CD4-positive, alpha-beta T cell (primary cell): ENCODE measurements at regions not wholly inside any gene's neighbourhood (a gene's known extent, or its start where the extent isn't known, plus 50 kb on each side); places are given as distances from the start of the nearest gene placed in this dataset.

ENCODE experiments used
- ATAC-seq: fragments of 200-7000 bp; cut with Tn5 transposase; one replicate; pipeline ENCODE4 v1.10.0; 2022; ENCODE audit warnings: mild to moderate bottlenecking; ENCODE audit not compliant: poor library complexity
- CTCF ChIA-PET: fragments of 350-600 bp; sonication (Branson Sonifier 250); formaldehyde crosslinking; loops from one replicate; lab custom pipeline; 2021; ENCODE audit warnings: antibody characterized with exemption, inconsistent platforms; lab: Charles Lee
- POLR2A ChIA-PET: fragments of 350-600 bp; sonication (Branson Sonifier 250); formaldehyde crosslinking; loops from one replicate; lab custom pipeline; 2021; ENCODE audit warnings: antibody characterized with exemption, inconsistent platforms; lab: Charles Lee
- DNase-seq, 14 experiments: peaks; one replicate each; pipeline ENCODE4 v3.0.0-alpha.2; 2013 to 2020; ENCODE audit warnings: mixed read lengths in 2 of 14
- H3K27ac ChIP-seq, 2 donors: one replicate each; pipeline versions ENCODE4 v1.5.1 to v1.7.0; 2013; ENCODE audit warnings: low read length in 2 of 2, low read depth in 1 of 2, mild to moderate bottlenecking in 1 of 2
- H3K27me3 ChIP-seq, 2 experiments: 1 replicate in 1 of 2; 2 replicates in 1 of 2; pipeline versions ENCODE4 v1.6.1 to v1.7.0; 2013; ENCODE audit warnings: low read length in 2 of 2, control low read depth in 1 of 2, mild to moderate bottlenecking in 1 of 2, moderate library complexity in 1 of 2; ENCODE audit not compliant: insufficient read depth in 2 of 2, control insufficient read depth in 1 of 2
- H3K36me3 ChIP-seq: one replicate; pipeline ENCODE4 v1.6.1; 2013; ENCODE audit warnings: low read length, control low read depth; ENCODE audit not compliant: insufficient read depth
- H3K4me1 ChIP-seq: one replicate; pipeline ENCODE4 v1.6.1; 2013; ENCODE audit warnings: low read length, control low read depth; ENCODE audit not compliant: insufficient read depth
- H3K4me3 ChIP-seq: one replicate; pipeline ENCODE4 v1.5.1; 2013; ENCODE audit warnings: mild to moderate bottlenecking, low read length, moderate library complexity
- H3K9me3 ChIP-seq, 2 experiments: 1 replicate in 1 of 2; 2 replicates in 1 of 2; pipeline versions ENCODE4 v1.6.1 to v1.7.0; 2013; ENCODE audit warnings: low read length in 2 of 2, mild to moderate bottlenecking in 2 of 2, control low read depth in 1 of 2, moderate library complexity in 1 of 2; ENCODE audit not compliant: control insufficient read depth in 1 of 2, insufficient read depth in 1 of 2
- H3K27ac Mint-ChIP-seq: one replicate; pipeline ENCODE4 v1.8.0; 2020; ENCODE audit warnings: mixed read lengths
- H3K27me3 Mint-ChIP-seq: one replicate; pipeline ENCODE4 v1.8.0; 2021; ENCODE audit warnings: mixed read lengths
- H3K36me3 Mint-ChIP-seq: one replicate; pipeline ENCODE4 v1.8.0; 2021; ENCODE audit warnings: low read depth, mixed read lengths
- H3K4me1 Mint-ChIP-seq: one replicate; pipeline ENCODE4 v1.8.0; 2021; ENCODE audit warnings: low read depth, mixed read lengths
- H3K4me3 Mint-ChIP-seq: one replicate; pipeline ENCODE4 v1.8.0; 2020; ENCODE audit warnings: mild to moderate bottlenecking, mixed read lengths
- H3K9me3 Mint-ChIP-seq: one replicate; pipeline ENCODE4 v1.8.0; 2020; ENCODE audit warnings: mixed read lengths
- intact Hi-C, 2 experiments: fragments of 100-400 bp; cut with DNase I in 1 of 2; cut with micrococcal nuclease in 1 of 2; formaldehyde crosslinking; loops; one replicate each; pipeline versions ENCODE4 v1.15.1 to v1.9.0; 2023 to 2025; cut with DNase I, micrococcal nuclease
- TF ChIP-seq, protein P1 (sequence below): fragments of 200-600 bp; IDR thresholded peaks from one replicate; pipeline ENCODE4 v1.8.0; 2022; ENCODE audit warnings: antibody characterized with exemption, mild to moderate bottlenecking

DNA sequence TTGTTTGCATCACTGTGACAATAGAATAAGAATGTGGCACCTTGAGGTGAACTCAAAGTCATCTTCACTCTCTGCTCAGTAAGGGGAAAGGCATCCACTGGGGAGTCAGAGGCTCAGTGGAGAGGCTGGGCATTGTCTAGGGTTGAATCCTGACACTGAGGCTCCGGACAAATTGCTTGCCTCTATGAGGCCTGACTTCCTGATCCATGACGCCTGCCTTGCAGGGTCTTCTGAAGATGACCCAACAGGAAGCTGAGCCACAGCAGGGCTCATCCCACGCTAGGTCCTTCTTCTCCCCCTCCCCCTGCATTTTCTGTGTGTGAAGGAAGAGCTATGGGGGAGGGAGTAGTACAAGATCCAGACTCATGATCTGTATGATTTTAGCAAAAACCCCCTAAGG lies 265.1 kb downstream of the SH3BP4 start:
- Histone ChIP-seq H3K36me3 (no peaks in the 10 kb centered on the region), H3K27ac (no peak overlapping the region), H3K4me3 (no peak overlapping the region), H3K9me3 (no peaks in the 10 kb centered on the region), H3K27me3 (peaks cover 0 to 11% of the 10 kb centered on the region in 2 experiments), H3K4me1 (no peaks in the 10 kb centered on the region)
- TF ChIP-seq, protein P1, sequence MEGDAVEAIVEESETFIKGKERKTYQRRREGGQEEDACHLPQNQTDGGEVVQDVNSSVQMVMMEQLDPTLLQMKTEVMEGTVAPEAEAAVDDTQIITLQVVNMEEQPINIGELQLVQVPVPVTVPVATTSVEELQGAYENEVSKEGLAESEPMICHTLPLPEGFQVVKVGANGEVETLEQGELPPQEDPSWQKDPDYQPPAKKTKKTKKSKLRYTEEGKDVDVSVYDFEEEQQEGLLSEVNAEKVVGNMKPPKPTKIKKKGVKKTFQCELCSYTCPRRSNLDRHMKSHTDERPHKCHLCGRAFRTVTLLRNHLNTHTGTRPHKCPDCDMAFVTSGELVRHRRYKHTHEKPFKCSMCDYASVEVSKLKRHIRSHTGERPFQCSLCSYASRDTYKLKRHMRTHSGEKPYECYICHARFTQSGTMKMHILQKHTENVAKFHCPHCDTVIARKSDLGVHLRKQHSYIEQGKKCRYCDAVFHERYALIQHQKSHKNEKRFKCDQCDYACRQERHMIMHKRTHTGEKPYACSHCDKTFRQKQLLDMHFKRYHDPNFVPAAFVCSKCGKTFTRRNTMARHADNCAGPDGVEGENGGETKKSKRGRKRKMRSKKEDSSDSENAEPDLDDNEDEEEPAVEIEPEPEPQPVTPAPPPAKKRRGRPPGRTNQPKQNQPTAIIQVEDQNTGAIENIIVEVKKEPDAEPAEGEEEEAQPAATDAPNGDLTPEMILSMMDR = no peak
- Mint-ChIP-seq H3K36me3 (no peaks in the 10 kb centered on the region), H3K27me3 (peaks cover 36% of the 10 kb centered on the region), H3K9me3 (no peaks in the 10 kb centered on the region), H3K4me1 (no peaks in the 10 kb centered on the region), H3K4me3 (no peak overlapping the region), H3K27ac (no peak overlapping the region)
- ChIA-PET POLR2A (no interaction called here), CTCF (no interaction called here)
- ATAC-seq = no peak
- intact Hi-C loops = no loop called here
- DNase-seq = no peak

DNA sequence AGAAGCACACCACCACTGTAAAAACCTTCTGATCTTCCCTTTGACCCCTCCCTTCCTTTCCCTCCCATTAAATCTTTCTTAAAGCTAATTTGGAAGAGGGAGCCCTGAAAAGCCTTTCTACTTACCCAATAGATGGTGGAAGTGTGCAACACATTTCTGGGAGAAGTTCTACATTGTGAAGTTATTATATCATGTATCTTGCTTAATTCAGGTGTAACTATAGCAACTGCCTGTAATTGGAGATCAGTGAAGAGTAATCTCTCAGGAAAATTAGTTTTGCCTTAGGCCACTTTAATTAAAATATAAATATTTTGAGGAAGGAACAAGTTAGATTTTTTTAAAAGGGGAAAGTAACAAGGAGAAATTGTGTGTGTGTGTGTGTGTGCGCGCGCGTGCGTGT lies 266.0 kb downstream of the SH3BP4 start:
- no peaks in the 10 kb centered on the region for H3K4me1 ChIP-seq
- no peak for ATAC-seq
- intact Hi-C loops = no loop called here
- no peaks in the 10 kb centered on the region for H3K36me3 Mint-ChIP-seq
- TF ChIP-seq, protein P1 = no peak
- peaks cover 38% of the 10 kb centered on the region for H3K27me3 Mint-ChIP-seq
- H3K9me3 ChIP-seq = no peaks in the 10 kb centered on the region
- H3K4me1 Mint-ChIP-seq = no peaks in the 10 kb centered on the region
- DNase-seq = no peak
- no peaks in the 10 kb centered on the region for H3K36me3 ChIP-seq
- H3K4me3 Mint-ChIP-seq = no peak overlapping the region
- H3K27ac Mint-ChIP-seq = no peak overlapping the region
- POLR2A ChIA-PET = no interaction called here
- CTCF ChIA-PET = no interaction called here
- H3K27ac ChIP-seq = no peak overlapping the region
- no peak overlapping the region for H3K4me3 ChIP-seq
- H3K27me3 ChIP-seq = peaks cover 0 to 11% of the 10 kb centered on the region in 2 experiments
- H3K9me3 Mint-ChIP-seq = no peaks in the 10 kb centered on the region

DNA sequence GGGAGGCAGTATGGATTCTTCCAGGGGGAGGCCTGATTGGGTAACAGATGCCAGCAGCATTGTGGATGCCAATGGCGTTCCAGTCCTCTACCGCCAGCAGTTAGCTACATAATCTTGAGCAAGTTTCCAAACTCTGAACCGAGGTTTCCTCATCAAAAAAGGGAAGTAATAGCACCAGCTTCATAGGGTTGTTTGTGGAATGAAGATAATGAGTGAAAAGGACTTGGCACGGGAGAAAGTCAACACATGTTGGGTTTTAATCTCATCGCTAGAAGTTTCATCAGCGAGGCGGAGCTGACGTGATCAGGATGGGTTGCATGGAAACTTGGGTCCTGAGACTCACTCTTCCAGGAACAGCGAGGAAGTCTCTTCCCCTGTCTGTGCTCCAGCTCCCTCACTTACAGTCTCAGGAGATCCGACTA lies 266.7 kb downstream of the SH3BP4 start:
- ChIA-PET POLR2A (no interaction called here), CTCF (no interaction called here)
- DNase-seq (no peak), ATAC-seq (no peak)
- H3K4me1 Mint-ChIP-seq = no peaks in the 10 kb centered on the region
- H3K4me3 ChIP-seq = no peak overlapping the region
- no peak overlapping the region for H3K4me3 Mint-ChIP-seq
- H3K9me3 Mint-ChIP-seq = no peaks in the 10 kb centered on the region
- TF ChIP-seq, protein P1 = no peak
- no peaks in the 10 kb centered on the region for H3K4me1 ChIP-seq
- H3K27me3 Mint-ChIP-seq = peaks cover 37% of the 10 kb centered on the region
- H3K9me3 ChIP-seq = no peaks in the 10 kb centered on the region
- no peak overlapping the region for H3K27ac Mint-ChIP-seq
- no peaks in the 10 kb centered on the region for H3K36me3 ChIP-seq
- no peak overlapping the region for H3K27ac ChIP-seq
- intact Hi-C loops = no loop called here
- peaks cover 0 to 11% of the 10 kb centered on the region in 2 experiments for H3K27me3 ChIP-seq
- H3K36me3 Mint-ChIP-seq = no peaks in the 10 kb centered on the region
